IMR-90 (cell line): ENCODE measurements at regions not wholly inside any gene's neighbourhood (a gene's known extent, or its start where the extent isn't known, plus 50 kb on each side); places are given as distances from the start of the nearest gene placed in this dataset.

Source experiments
- ATAC-seq: fragments of 200-7000 bp; cut with Tn5 transposase; 2 replicates; pipeline ENCODE4 v1.9.1; 2020; ENCODE audit warnings: low read depth, mild to moderate bottlenecking, moderate library complexity
- BruUV-seq: library from RNA; stranded (reverse); fragments of 400-500 nt; replicated peaks from 2 replicates; lab custom pipeline; 2021; lab: Mats Ljungman, UMichigan
- CTCF ChIA-PET: fragments of 300-600 bp; formaldehyde crosslinking; extraction: SDS; loops from one replicate; lab custom pipeline; 2021; ENCODE audit warnings: antibody characterized with exemption; lab: Yijun Ruan, JAX
- POLR2A ChIA-PET: fragments of 300-600 bp; sonication (Branson Sonifier 250); formaldehyde crosslinking; loops from one replicate; lab custom pipeline; 2022; ENCODE audit warnings: antibody characterized with exemption; ENCODE audit not compliant: unreplicated experiment; lab: Charles Lee
- DNase-seq: peaks from one replicate; pipeline ENCODE4 v3.0.0; 2013
- H2AFZ ChIP-seq: replicated peaks from 2 replicates; pipeline ENCODE3; 2013; ENCODE audit warnings: low read length, mild to moderate bottlenecking; ENCODE audit not compliant: poor library complexity
- H2AK5ac ChIP-seq: 2 replicates; pipeline ENCODE4 v1.6.1; 2013; ENCODE audit warnings: low read depth, low read length, inconsistent platforms
- H2AK9ac ChIP-seq: replicated peaks from 2 replicates; pipeline ENCODE3; 2013; ENCODE audit warnings: mild to moderate bottlenecking, low read depth, low read length, moderate library complexity; ENCODE audit not compliant: poor library complexity
- H2BK120ac ChIP-seq: 2 replicates; pipeline ENCODE4 v1.6.1; 2013; ENCODE audit warnings: low read depth, low read length, inconsistent platforms
- H2BK15ac ChIP-seq: 3 replicates; pipeline ENCODE4 v1.6.1; 2013; ENCODE audit warnings: low read depth, low read length, inconsistent platforms
- H2BK20ac ChIP-seq: 2 replicates; pipeline ENCODE4 v1.6.1; 2013; ENCODE audit warnings: low read depth, mild to moderate bottlenecking, inconsistent platforms, low read length, moderate library complexity
- H2BK5ac ChIP-seq: 2 replicates; pipeline ENCODE4 v1.6.1; 2013; ENCODE audit warnings: mild to moderate bottlenecking, low read depth, low read length, inconsistent platforms; ENCODE audit not compliant: poor library complexity, severe bottlenecking
- H3K14ac ChIP-seq: replicated peaks from 2 replicates; pipeline ENCODE4 v1.6.1; 2013; ENCODE audit warnings: low read depth, low read length, inconsistent platforms
- H3K18ac ChIP-seq: 2 replicates; pipeline ENCODE4 v1.6.1; 2013; ENCODE audit warnings: low read depth, low read length, control low read depth
- H3K23ac ChIP-seq: 2 replicates; pipeline ENCODE4 v1.6.1; 2013; ENCODE audit warnings: low read depth, low read length, inconsistent platforms
- H3K27ac ChIP-seq: 2 replicates; pipeline ENCODE4 v1.5.1; 2013; ENCODE audit warnings: mild to moderate bottlenecking, control low read depth, low read length; ENCODE audit not compliant: insufficient read depth
- H3K27me3 ChIP-seq: 2 replicates; pipeline ENCODE4 v1.6.1; 2013; ENCODE audit warnings: low read length; ENCODE audit not compliant: control insufficient read depth, insufficient read depth
- H3K36me3 ChIP-seq: 2 replicates; pipeline ENCODE4 v1.6.1; 2013; ENCODE audit warnings: low read length, mixed read lengths; ENCODE audit not compliant: control insufficient read depth, insufficient read depth
- H3K4ac ChIP-seq: 2 replicates; pipeline ENCODE4 v1.6.1; 2013; ENCODE audit warnings: low read depth, low read length, inconsistent platforms
- H3K4me1 ChIP-seq: 2 replicates; pipeline ENCODE4 v1.6.1; 2013; ENCODE audit warnings: low read length, mixed read lengths; ENCODE audit not compliant: control insufficient read depth, insufficient read depth
- H3K4me2 ChIP-seq: 2 replicates; pipeline ENCODE4 v1.6.1; 2013; ENCODE audit warnings: low read depth, mild to moderate bottlenecking, control low read depth, low read length, moderate library complexity
- H3K4me3 ChIP-seq: 2 replicates; pipeline ENCODE4 v1.5.1; 2013; ENCODE audit warnings: low read depth, mild to moderate bottlenecking, control low read depth, low read length, moderate library complexity; ENCODE audit not compliant: insufficient read depth
- H3K56ac ChIP-seq: 2 replicates; pipeline ENCODE4 v1.6.1; 2013; ENCODE audit warnings: low read length, inconsistent platforms; ENCODE audit not compliant: insufficient read depth; ENCODE audit errors: extremely low read depth
- H3K79me1 ChIP-seq, 2 experiments: 2 replicates each; pipeline ENCODE4 v1.6.1; 2013; ENCODE audit warnings: low read length in 2 of 2, inconsistent platforms in 1 of 2, low read depth in 1 of 2
- H3K9ac ChIP-seq: 2 replicates; pipeline ENCODE4 v1.6.1; 2013; ENCODE audit warnings: low read depth, low read length, control low read depth
- H3K9me1 ChIP-seq: 2 replicates; pipeline ENCODE4 v1.6.1; 2013; ENCODE audit warnings: low read length, inconsistent platforms; ENCODE audit not compliant: insufficient read depth
- H3K9me3 ChIP-seq: 2 replicates; pipeline ENCODE4 v1.6.1; 2013; ENCODE audit warnings: low read length; ENCODE audit not compliant: control insufficient read depth, insufficient read depth
- H4K20me1 ChIP-seq: 2 replicates; pipeline ENCODE4 v1.6.1; 2013; ENCODE audit warnings: low read length, inconsistent platforms; ENCODE audit not compliant: insufficient read depth
- H4K5ac ChIP-seq: 2 replicates; pipeline ENCODE4 v1.6.1; 2013; ENCODE audit warnings: mild to moderate bottlenecking, low read depth, low read length, control low read depth
- H4K8ac ChIP-seq, 2 experiments: 2 replicates each; pipeline ENCODE4 v1.6.1; 2013; ENCODE audit warnings: low read depth in 2 of 2, low read length in 2 of 2, control low read depth in 1 of 2, inconsistent platforms in 1 of 2
- H4K91ac ChIP-seq: 2 replicates; pipeline ENCODE4 v1.6.1; 2013; ENCODE audit warnings: low read depth, low read length, inconsistent platforms; ENCODE audit not compliant: insufficient read depth
- FOS ChIP-seq: fragments of 150-350 bp; IDR thresholded peaks from 2 replicates; pipeline ENCODE4 v1.6.1; 2016; ENCODE audit warnings: low read depth, low read length
- MAZ ChIP-seq: IDR thresholded peaks from 2 replicates; pipeline ENCODE4 v1.6.1; 2012; ENCODE audit warnings: low read depth, mild to moderate bottlenecking, low read length, improper control_type of control experiment, moderate library complexity, borderline replicate concordance
- POLR2A ChIP-seq: IDR thresholded peaks from 2 replicates; pipeline ENCODE4 v1.6.1; 2012; ENCODE audit warnings: mild to moderate bottlenecking, low read depth, low read length
- WGBS, 2 experiments: methylation state at CpG; one replicate each; pipeline versions ENCODE4 v1.1.5 to v1.1.7; 2013; ENCODE audit warnings: missing lambda C conversion rate in 2 of 2; ENCODE audit not compliant: insufficient read length in 1 of 2; ENCODE audit errors: extremely low coverage in 2 of 2; 5-methylcytosine and 5-hydroxymethylcytosine counted together
- dilution Hi-C: fragments of 300-500 bp; cut with HindIII; formaldehyde crosslinking; loops from one replicate; pipeline ENCODE4 v1.14.3; 2018; ENCODE audit warnings: low sequenced_read_pairs; ENCODE audit not compliant: unreplicated experiment
- in situ Hi-C: fragments of 300-500 bp; cut with MboI; formaldehyde crosslinking; loops from 3 replicates; pipeline ENCODE4 v1.14.3; 2019; ENCODE audit warnings: low sequenced_read_pairs, inconsistent platforms, mixed read lengths
- intact Hi-C: fragments of 100-400 bp; cut with micrococcal nuclease; formaldehyde crosslinking; loops from 2 replicates; pipeline ENCODE4 v1.10.0; 2022

DNA sequence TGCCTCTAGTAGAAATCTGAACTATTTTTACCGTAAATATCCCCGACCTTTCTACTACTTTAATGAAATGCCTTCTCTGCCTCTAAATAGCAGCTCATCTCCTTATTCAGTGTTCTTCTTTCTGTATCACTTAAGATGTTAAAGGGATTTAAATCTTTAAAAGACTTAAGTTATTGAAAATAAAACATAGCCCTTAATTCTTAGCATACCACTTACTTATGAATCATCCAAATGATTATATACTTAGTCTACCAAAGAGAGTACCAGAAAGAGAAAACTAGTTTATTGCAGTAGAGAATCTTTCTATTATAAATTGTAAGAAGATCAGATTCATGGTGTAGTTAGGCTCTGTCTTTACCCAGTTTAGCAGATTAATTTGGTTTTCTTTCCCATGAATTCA, 802.0 kb downstream of the TBL1XR1 start:
- no peaks in the 10 kb centered on the region for H3K36me3 ChIP-seq
- peak; percentile 21 for DNase-seq

More for the DNA sequence above, 802.0 kb downstream of the TBL1XR1 start:
- TF ChIP-seq MAZ = no peak
- TF ChIP-seq FOS = no peak
- TF ChIP-seq POLR2A = no peak
- peak; percentile 97 for ATAC-seq
- Histone ChIP-seq H3K4ac (no peak overlapping the region), H3K27ac (no peak overlapping the region), H2AK5ac (no peak overlapping the region), H2AFZ (no peak overlapping the region), H2BK20ac (no peak overlapping the region), H2BK15ac (no peak overlapping the region), H4K5ac (no peak overlapping the region), H4K91ac (no peak overlapping the region), H3K23ac (no peak overlapping the region), H3K14ac (no peak overlapping the region), H3K4me2 (no peak overlapping the region), H3K9ac (no peak overlapping the region), H3K56ac (no peak overlapping the region), H3K9me3 (0 out of 2 replicates have a peak, but pooled peaks cover 6% of the 10 kb centered on the region), H3K27me3 (no peaks in the 10 kb centered on the region), H3K4me1 (peaks cover 2% of the 10 kb centered on the region; the same call in 1 of the 2 replicates), H2AK9ac (no peak overlapping the region), H4K20me1 (no peaks in the 10 kb centered on the region), H2BK120ac (no peak overlapping the region), H3K9me1 (no peaks in the 10 kb centered on the region), H3K4me3 (no peak overlapping the region), H2BK5ac (no peak overlapping the region), H4K8ac (no peak overlapping the region), H3K18ac (no peak overlapping the region), H3K79me1 (no peaks in the 10 kb centered on the region)
- POLR2A ChIA-PET = no interaction called here
- CTCF ChIA-PET = interaction anchor here (0.6 kb wide), 1 partner anchor 1968 kb away, joined by 3 read pairs; no protein-coding TSS in a partner anchor
- WGBS, 2 experiments = no CpG with 5 or more reads among the region's 2 CpGs
- dilution Hi-C loops (no loop called here), in situ Hi-C loops (no loop called here), intact Hi-C loops (no loop called here)
- BruUV-seq = no TSS peak
